LNCaP clone FGC (cell line): ENCODE measurements at regions not wholly inside any gene's neighbourhood (a gene's known extent, or its start where the extent isn't known, plus 50 kb on each side); places are given as distances from the start of the nearest gene placed in this dataset.
"Not testable (repeated sequence)": the region's sequence is repeated elsewhere in the genome, so short reads cannot be mapped to it uniquely, and the experiment has no call there.

Experiments used
- DNase-seq: peaks from one replicate; pipeline ENCODE4 v3.0.0-alpha.2; 2011; ENCODE audit warnings: low read depth
- H3K4me3 ChIP-seq: 2 replicates; pipeline ENCODE4 v1.5.1; 2011; ENCODE audit warnings: mild to moderate bottlenecking, low read depth, low read length, control low read depth
- CTCF ChIP-seq: IDR thresholded peaks from 2 replicates; pipeline ENCODE4 v1.5.1; 2012; ENCODE audit warnings: mild to moderate bottlenecking; ENCODE audit not compliant: control insufficient read depth, insufficient read depth; ENCODE audit errors: extremely low read depth

GRCh38 chr18:4986677-4987076 lies 210.4 kb downstream of the AKAIN1 start:
- no peak for DNase-seq
- TF ChIP-seq CTCF = no peak
- H3K4me3 ChIP-seq = no peak overlapping the region

GRCh38 chr18:4986066-4986465 lies 211.0 kb downstream of the AKAIN1 start:
- no peak for DNase-seq
- H3K4me3 ChIP-seq = no peak overlapping the region
- no peak for TF ChIP-seq CTCF

GRCh38 chr18:4961121-4961909 lies 235.7 kb downstream of the AKAIN1 start:
- DNase-seq = no peak
- TF ChIP-seq CTCF = no peak
- no peak overlapping the region for H3K4me3 ChIP-seq

- DNase-seq = no peak
- TF ChIP-seq CTCF = no peak
- no peak overlapping the region for H3K4me3 ChIP-seq
These were observed 236.5 kb downstream of the AKAIN1 start for GRCh38 chr18:4960578-4960977.

- no peak for DNase-seq
- H3K4me3 ChIP-seq = no peak overlapping the region
- no peak for TF ChIP-seq CTCF
These were observed 265.8 kb downstream of the AKAIN1 start for GRCh38 chr18:4931209-4931608.

- TF ChIP-seq CTCF = no peak
- no peak for DNase-seq
- no peak overlapping the region for H3K4me3 ChIP-seq
These were observed 275.5 kb downstream of the AKAIN1 start for GRCh38 chr18:4921548-4921947.

GRCh38 chr18:4917509-4917908 lies 279.5 kb downstream of the AKAIN1 start:
- DNase-seq, H3K4me3 ChIP-seq: not testable (repeated sequence)

- DNase-seq = no peak
- TF ChIP-seq CTCF = no peak
- no peak overlapping the region for H3K4me3 ChIP-seq
These were observed 288.7 kb downstream of the AKAIN1 start for GRCh38 chr18:4908328-4908727.
